ENCODE measurements at regions not wholly inside any gene's neighbourhood (a gene's known extent, or its start where the extent isn't known, plus 50 kb on each side); places are given as distances from the start of the nearest gene placed in this dataset.

GRCh38 chr1:185663771-185664296 lies 70.4 kb upstream of the HMCN1 start:
- H3K27ac ChIP-seq (replicated peaks), result no peak overlapping the region
- no peak for TF ChIP-seq GABPA (IDR thresholded peaks at IDR 0.05; ENCODE audit: low read depth)
- TF ChIP-seq REST (IDR thresholded peaks at IDR 0.05; ENCODE audit: insufficient replicate concordance, low read depth), result no peak
- TF ChIP-seq CTCF (IDR thresholded peaks at IDR 0.05; ENCODE audit: insufficient read depth, low read length), result no peak
- no peak for TF ChIP-seq SPI1 (IDR thresholded peaks at IDR 0.05; ENCODE audit: borderline replicate concordance, low read depth)
- TF ChIP-seq POLR2AphosphoS5 (IDR thresholded peaks at IDR 0.05; ENCODE audit: low read depth), result no peak
- DNase-seq (ENCODE audit: low read depth in 1 of 2, low spot score in 1 of 2), result no peak

GRCh38 chr1:185663332-185663731 lies 70.9 kb upstream of the HMCN1 start:
- no peak for TF ChIP-seq SPI1 (IDR thresholded peaks at IDR 0.05; ENCODE audit: borderline replicate concordance, low read depth)
- TF ChIP-seq CTCF (IDR thresholded peaks at IDR 0.05; ENCODE audit: insufficient read depth, low read length), result no peak
- TF ChIP-seq REST (IDR thresholded peaks at IDR 0.05; ENCODE audit: insufficient replicate concordance, low read depth), result no peak
- TF ChIP-seq GABPA (IDR thresholded peaks at IDR 0.05; ENCODE audit: low read depth), result no peak
- no peak for TF ChIP-seq POLR2AphosphoS5 (IDR thresholded peaks at IDR 0.05; ENCODE audit: low read depth)
- DNase-seq (ENCODE audit: low read depth in 1 of 2, low spot score in 1 of 2), result no peak
- H3K27ac ChIP-seq (replicated peaks), result no peak overlapping the region
- H3K4me3 ChIP-seq (replicated peaks; ENCODE audit: insufficient read depth, low read length), result no peak overlapping the region
- H3K27me3 ChIP-seq (ENCODE audit: insufficient read depth, poor library complexity, severe bottlenecking), result no peaks in the 10 kb centered on the region

More at GRCh38 chr1:185663771-185664296, 70.4 kb upstream of the HMCN1 start:
- Histone ChIP-seq H3K27me3 (ENCODE audit: insufficient read depth, poor library complexity, severe bottlenecking) (no peaks in the 10 kb centered on the region), H3K4me3 (replicated peaks; ENCODE audit: insufficient read depth, low read length) (no peak overlapping the region)

GRCh38 chr1:185661971-185662370 lies 72.2 kb upstream of the HMCN1 start:
- Histone ChIP-seq H3K4me3 (replicated peaks; ENCODE audit: insufficient read depth, low read length) (no peak overlapping the region), H3K27me3 (ENCODE audit: insufficient read depth, poor library complexity, severe bottlenecking) (no peaks in the 10 kb centered on the region), H3K27ac (replicated peaks) (no peak overlapping the region)
- no peak for DNase-seq (ENCODE audit: low read depth in 1 of 2, low spot score in 1 of 2)
- TF ChIP-seq GABPA (IDR thresholded peaks at IDR 0.05; ENCODE audit: low read depth) (no peak), CTCF (IDR thresholded peaks at IDR 0.05; ENCODE audit: insufficient read depth, low read length) (no peak), REST (IDR thresholded peaks at IDR 0.05; ENCODE audit: insufficient replicate concordance, low read depth) (no peak), SPI1 (IDR thresholded peaks at IDR 0.05; ENCODE audit: borderline replicate concordance, low read depth) (no peak), POLR2AphosphoS5 (IDR thresholded peaks at IDR 0.05; ENCODE audit: low read depth) (no peak)

All from HL-60 (cell line).